DOHH2 (cell line): ENCODE measurements at regions not wholly inside any gene's neighbourhood (a gene's known extent, or its start where the extent isn't known, plus 50 kb on each side); places are given as distances from the start of the nearest gene placed in this dataset.

Experiments
- H3F3A ChIP-seq: fragments of 200-600 bp; sonication (generic), shearing (Covaris generic); 2 replicates; pipeline ENCODE4 v1.6.0; 2016; ENCODE audit warnings: antibody characterized with exemption, mild to moderate bottlenecking; ENCODE audit not compliant: control insufficient read depth, insufficient read depth
- H3K27ac ChIP-seq: fragments of 200-600 bp; sonication (generic); 2 replicates; pipeline ENCODE4 v1.5.1; 2014; ENCODE audit warnings: low read depth, mild to moderate bottlenecking, low read length, moderate library complexity
- H3K27me3 ChIP-seq: fragments of 200-600 bp; sonication (generic); 2 replicates; pipeline ENCODE4 v1.6.1; 2014; ENCODE audit warnings: mild to moderate bottlenecking, low read length, mixed read lengths; ENCODE audit not compliant: control insufficient read depth
- H3K36me3 ChIP-seq: fragments of 200-600 bp; sonication (generic); 2 replicates; pipeline ENCODE4 v1.6.1; 2014; ENCODE audit warnings: mild to moderate bottlenecking, low read length, moderate library complexity, mixed read lengths; ENCODE audit not compliant: control insufficient read depth
- H3K4me1 ChIP-seq: fragments of 200-600 bp; sonication (generic); 2 replicates; pipeline ENCODE4 v1.6.1; 2014; ENCODE audit warnings: mild to moderate bottlenecking, low read length, mixed read lengths; ENCODE audit not compliant: control insufficient read depth
- H3K4me2 ChIP-seq: fragments of 200-600 bp; sonication (generic); 2 replicates; pipeline ENCODE4 v1.6.0; 2014; ENCODE audit warnings: mild to moderate bottlenecking, low read length, moderate library complexity
- H3K4me3 ChIP-seq: fragments of 200-600 bp; sonication (generic); 2 replicates; pipeline ENCODE4 v1.5.1; 2014; ENCODE audit warnings: mild to moderate bottlenecking, low read length, mixed read lengths
- H3K79me2 ChIP-seq: fragments of 200-600 bp; sonication (generic); 2 replicates; pipeline ENCODE4 v1.6.1; 2014; ENCODE audit warnings: mild to moderate bottlenecking, low read length, mixed read lengths; ENCODE audit not compliant: control insufficient read depth
- H3K9me2 ChIP-seq: fragments of 200-600 bp; sonication (generic); replicated peaks from 2 replicates; pipeline ENCODE4 v1.6.1; 2014; ENCODE audit warnings: mild to moderate bottlenecking, low read length, mixed read lengths; ENCODE audit not compliant: control insufficient read depth
- H3K9me3 ChIP-seq: fragments of 200-600 bp; sonication (generic); 2 replicates; pipeline ENCODE4 v1.6.1; 2014; ENCODE audit warnings: antibody characterized with exemption, low read length, mixed read lengths; ENCODE audit not compliant: control insufficient read depth, insufficient read depth
- H4K20me1 ChIP-seq: fragments of 200-600 bp; sonication (generic); 2 replicates; pipeline ENCODE4 v1.6.0; 2014; ENCODE audit warnings: low read depth, mild to moderate bottlenecking, antibody characterized with exemption, low read length, moderate library complexity; ENCODE audit not compliant: control insufficient read depth, insufficient read depth
- EZH2phosphoT487 ChIP-seq: fragments of 200-600 bp; sonication (generic); IDR thresholded peaks from 2 replicates; pipeline ENCODE4 v1.6.1; 2017; ENCODE audit warnings: borderline replicate concordance, mild to moderate bottlenecking, antibody characterized with exemption, low read length, moderate library complexity, mixed read lengths
- TF ChIP-seq, protein P1 (sequence below): fragments of 200-600 bp; sonication (generic); IDR thresholded peaks from one replicate; pipeline ENCODE4 v1.5.1; 2014; ENCODE audit warnings: antibody characterized with exemption, mild to moderate bottlenecking, low read depth, low read length; ENCODE audit not compliant: poor library complexity, severe bottlenecking

DNA sequence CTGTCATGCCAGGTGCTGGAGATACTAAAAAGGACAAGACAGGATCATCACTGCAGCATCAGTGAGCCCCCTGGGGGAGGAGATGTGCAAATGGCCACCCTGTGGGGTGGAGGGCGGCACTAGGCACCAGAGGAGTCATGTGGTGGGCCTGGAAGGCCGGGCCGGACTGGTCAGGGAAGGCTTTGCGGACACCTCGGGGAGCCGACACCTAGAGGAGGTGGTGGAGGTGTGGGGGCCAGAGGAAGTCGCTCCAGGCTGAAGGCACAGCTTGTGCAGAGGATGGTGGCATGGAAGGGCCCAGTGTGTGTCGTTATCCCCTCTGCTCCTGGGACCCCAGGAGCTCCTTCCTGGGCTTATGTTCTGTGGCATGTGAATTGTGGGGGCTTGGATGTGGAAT is 437.7 kb downstream of the RPS24 start:
- Histone ChIP-seq H3K27me3 (no peaks in the 10 kb centered on the region), H3K9me2 (no peaks in the 10 kb centered on the region), H3F3A (no peaks in the 10 kb centered on the region), H3K9me3 (no peaks in the 10 kb centered on the region), H3K4me3 (no peak overlapping the region), H4K20me1 (no peaks in the 10 kb centered on the region), H3K79me2 (no peaks in the 10 kb centered on the region), H3K27ac (no peak overlapping the region), H3K4me1 (no peaks in the 10 kb centered on the region), H3K4me2 (no peak overlapping the region), H3K36me3 (no peaks in the 10 kb centered on the region)
- TF ChIP-seq, protein P1, sequence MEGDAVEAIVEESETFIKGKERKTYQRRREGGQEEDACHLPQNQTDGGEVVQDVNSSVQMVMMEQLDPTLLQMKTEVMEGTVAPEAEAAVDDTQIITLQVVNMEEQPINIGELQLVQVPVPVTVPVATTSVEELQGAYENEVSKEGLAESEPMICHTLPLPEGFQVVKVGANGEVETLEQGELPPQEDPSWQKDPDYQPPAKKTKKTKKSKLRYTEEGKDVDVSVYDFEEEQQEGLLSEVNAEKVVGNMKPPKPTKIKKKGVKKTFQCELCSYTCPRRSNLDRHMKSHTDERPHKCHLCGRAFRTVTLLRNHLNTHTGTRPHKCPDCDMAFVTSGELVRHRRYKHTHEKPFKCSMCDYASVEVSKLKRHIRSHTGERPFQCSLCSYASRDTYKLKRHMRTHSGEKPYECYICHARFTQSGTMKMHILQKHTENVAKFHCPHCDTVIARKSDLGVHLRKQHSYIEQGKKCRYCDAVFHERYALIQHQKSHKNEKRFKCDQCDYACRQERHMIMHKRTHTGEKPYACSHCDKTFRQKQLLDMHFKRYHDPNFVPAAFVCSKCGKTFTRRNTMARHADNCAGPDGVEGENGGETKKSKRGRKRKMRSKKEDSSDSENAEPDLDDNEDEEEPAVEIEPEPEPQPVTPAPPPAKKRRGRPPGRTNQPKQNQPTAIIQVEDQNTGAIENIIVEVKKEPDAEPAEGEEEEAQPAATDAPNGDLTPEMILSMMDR = no peak
- TF ChIP-seq EZH2phosphoT487 = no peak

DNA sequence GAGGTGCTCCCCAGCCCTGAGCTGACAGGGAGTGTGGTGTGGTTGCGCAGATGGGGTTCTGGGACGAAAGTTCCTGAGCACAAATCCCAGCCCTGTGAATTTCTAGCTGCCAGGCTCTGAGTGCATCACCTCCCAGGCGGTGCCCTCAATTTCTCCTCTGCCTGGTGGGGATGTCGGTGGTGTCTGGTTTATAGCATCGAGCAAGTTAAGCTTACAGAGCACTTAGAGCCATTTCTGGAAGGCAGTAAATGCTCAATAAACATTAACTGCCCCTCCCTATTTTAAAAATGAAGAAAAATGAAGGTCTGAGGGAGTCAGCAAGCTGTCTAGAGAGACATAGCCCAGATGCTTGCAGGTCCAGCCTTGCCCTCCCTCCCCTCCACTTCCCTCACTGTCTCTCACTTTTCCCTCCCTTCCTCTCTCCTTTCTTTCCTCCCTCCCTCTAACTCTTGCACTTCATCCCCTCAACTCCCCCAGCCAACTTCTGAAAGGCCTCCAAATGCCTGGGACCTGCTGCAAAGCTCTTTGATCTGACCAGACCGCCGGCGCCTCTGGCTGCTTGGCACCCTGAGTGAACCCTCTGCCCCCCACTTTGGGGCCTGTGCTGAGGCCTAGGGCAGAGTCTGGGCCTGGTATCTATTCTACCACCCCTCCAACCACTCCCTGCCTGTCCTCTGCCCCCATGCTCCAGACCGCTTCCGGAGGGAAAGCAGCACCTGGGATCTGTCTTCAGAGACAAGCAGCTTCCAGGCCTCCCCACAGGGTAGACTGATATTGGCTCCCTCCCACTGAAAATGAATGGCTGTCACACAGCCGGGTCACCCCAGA is 438.3 kb downstream of the RPS24 start:
- no peaks in the 10 kb centered on the region for H4K20me1 ChIP-seq
- H3K36me3 ChIP-seq = no peaks in the 10 kb centered on the region
- TF ChIP-seq EZH2phosphoT487 = no peak
- TF ChIP-seq, protein P1 = no peak
- no peaks in the 10 kb centered on the region for H3K9me3 ChIP-seq
- no peaks in the 10 kb centered on the region for H3K79me2 ChIP-seq
- H3K4me2 ChIP-seq = no peak overlapping the region
- no peak overlapping the region for H3K27ac ChIP-seq
- no peaks in the 10 kb centered on the region for H3F3A ChIP-seq
- no peaks in the 10 kb centered on the region for H3K4me1 ChIP-seq
- no peak overlapping the region for H3K4me3 ChIP-seq
- H3K27me3 ChIP-seq = no peaks in the 10 kb centered on the region
- no peaks in the 10 kb centered on the region for H3K9me2 ChIP-seq

DNA sequence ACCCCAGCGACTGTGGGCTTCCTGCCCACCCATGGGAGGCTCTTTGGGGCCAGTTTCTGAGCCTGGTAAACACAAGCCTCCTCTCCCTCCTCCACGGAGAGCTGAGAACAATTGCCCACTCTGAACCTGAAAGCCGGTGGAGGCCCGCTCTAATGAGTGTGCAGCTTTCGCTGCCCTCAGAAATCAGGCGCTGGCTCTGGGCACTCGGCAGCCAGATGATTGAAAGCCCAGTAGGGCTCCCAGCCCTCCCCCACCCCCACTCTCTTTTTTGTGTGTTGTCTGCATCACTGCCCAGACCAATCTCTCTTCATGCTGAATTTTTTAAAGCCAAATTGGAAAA is 438.9 kb downstream of the RPS24 start:
- Histone ChIP-seq H3K4me1 (no peaks in the 10 kb centered on the region), H3K36me3 (no peaks in the 10 kb centered on the region), H3K79me2 (no peaks in the 10 kb centered on the region), H3K4me2 (no peak overlapping the region), H3K9me3 (no peaks in the 10 kb centered on the region), H3K27ac (no peak overlapping the region), H3K9me2 (no peaks in the 10 kb centered on the region), H3K4me3 (no peak overlapping the region), H4K20me1 (no peaks in the 10 kb centered on the region), H3K27me3 (no peaks in the 10 kb centered on the region), H3F3A (no peaks in the 10 kb centered on the region)
- TF ChIP-seq, protein P1 = no peak
- no peak for TF ChIP-seq EZH2phosphoT487
